ENCODE measurements at regions not wholly inside any gene's neighbourhood (a gene's known extent, or its start where the extent isn't known, plus 50 kb on each side); places are given as distances from the start of the nearest gene placed in this dataset.

DNA sequence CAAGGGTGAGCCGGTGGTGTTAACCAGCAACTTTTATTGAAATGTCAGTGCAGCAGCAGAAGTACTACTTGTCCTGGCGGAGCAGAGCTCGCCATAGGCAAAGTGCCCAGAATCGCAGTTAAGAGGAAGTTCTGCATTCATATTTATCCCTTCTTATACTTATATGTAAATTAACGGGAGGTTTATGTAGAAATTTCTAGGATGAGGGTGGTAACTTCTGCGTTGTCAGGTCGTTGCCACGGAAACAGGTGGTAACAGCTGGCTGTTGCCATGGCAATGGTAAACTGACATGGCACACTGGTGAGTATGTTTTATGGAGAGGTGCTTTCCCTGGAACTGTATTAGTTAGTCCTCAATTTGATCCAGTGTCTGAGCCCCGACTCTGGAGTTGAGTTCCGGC is 2494.9 kb upstream of the PCDH20 start:
- no peak overlapping the region for H3K27ac ChIP-seq
- TF ChIP-seq, protein P1, sequence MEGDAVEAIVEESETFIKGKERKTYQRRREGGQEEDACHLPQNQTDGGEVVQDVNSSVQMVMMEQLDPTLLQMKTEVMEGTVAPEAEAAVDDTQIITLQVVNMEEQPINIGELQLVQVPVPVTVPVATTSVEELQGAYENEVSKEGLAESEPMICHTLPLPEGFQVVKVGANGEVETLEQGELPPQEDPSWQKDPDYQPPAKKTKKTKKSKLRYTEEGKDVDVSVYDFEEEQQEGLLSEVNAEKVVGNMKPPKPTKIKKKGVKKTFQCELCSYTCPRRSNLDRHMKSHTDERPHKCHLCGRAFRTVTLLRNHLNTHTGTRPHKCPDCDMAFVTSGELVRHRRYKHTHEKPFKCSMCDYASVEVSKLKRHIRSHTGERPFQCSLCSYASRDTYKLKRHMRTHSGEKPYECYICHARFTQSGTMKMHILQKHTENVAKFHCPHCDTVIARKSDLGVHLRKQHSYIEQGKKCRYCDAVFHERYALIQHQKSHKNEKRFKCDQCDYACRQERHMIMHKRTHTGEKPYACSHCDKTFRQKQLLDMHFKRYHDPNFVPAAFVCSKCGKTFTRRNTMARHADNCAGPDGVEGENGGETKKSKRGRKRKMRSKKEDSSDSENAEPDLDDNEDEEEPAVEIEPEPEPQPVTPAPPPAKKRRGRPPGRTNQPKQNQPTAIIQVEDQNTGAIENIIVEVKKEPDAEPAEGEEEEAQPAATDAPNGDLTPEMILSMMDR (conservative IDR thresholded peaks at IDR 0.05), result no peak
- no peak for TF ChIP-seq ZFX (IDR thresholded peaks at IDR 0.05)

DNA sequence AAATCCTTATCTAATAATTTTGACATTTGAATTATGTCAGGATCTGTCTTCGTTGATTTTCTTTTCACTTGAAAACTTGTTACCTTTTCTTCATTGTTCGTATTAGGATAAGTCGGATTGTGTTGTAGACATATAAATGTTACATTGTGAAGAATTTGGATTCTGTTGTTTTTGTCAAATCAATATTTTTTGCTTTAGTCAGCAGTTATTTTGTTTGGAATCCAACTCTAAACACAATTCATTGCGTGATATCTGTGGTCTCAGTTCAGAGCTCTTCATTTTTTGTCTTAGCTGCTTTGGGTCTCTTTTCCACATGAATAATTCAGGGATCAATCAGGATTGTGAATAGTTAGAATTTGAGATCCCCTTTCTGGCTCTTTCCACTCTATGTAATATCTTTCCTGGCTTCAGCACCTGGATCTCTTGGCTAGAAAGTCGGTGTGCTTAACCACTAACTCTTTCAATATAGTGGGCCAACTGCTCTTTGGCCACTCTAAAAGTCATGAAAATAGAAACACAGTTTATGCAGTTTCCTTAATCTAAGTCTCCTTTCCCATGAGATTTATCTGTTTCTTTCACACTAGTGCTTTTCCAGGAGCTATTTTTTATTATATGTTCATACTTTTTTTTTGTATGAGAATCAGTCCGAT is 2494.2 kb upstream of the PCDH20 start:
- no peak for TF ChIP-seq ZFX (IDR thresholded peaks at IDR 0.05)
- TF ChIP-seq, protein P1 (conservative IDR thresholded peaks at IDR 0.05), result no peak
- no peak overlapping the region for H3K27ac ChIP-seq

DNA sequence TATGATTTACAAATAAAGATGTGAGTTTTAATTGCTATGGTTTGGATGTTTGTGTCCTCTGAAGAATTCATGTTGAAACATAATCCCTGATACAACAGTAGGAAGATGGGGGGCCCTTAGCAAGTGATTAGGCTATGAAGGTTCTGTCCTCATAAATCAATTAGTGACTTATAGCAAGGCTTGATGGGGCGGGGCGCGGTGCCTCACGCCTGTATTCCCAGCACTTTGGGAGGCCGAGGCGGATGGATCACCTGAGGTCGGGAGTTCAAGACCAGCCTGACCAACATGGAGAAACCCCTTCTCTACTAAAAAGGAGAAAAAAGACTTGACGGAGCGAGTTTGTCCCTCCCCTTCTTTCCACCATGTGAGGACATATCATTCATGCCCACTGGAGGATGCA is 2486.5 kb upstream of the PCDH20 start:
- TF ChIP-seq, protein P1 (conservative IDR thresholded peaks at IDR 0.05), result no peak
- no peak for TF ChIP-seq ZFX (IDR thresholded peaks at IDR 0.05)
- no peak overlapping the region for H3K27ac ChIP-seq

DNA sequence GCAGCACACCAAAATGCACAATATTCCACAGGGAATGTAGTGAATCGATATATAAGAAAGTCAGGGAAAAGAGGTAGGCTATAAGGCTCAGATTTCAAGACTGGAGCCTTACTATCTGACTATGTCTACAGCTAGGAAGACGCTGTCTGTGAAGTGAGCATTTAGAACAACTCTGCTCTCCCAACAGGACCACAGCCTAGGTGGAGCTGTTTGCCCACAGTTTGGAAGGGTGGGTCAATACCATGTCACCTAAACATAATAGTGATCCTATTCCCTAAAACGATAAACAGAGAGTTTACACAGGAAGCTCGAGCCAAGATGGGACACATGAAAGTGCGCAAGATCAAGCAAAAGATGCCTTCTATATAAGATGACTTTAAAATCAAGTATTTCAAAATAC is 2486.0 kb upstream of the PCDH20 start:
- TF ChIP-seq, protein P1 (conservative IDR thresholded peaks at IDR 0.05), result no peak
- no peak for TF ChIP-seq ZFX (IDR thresholded peaks at IDR 0.05)
- H3K27ac ChIP-seq, result no peak overlapping the region

DNA sequence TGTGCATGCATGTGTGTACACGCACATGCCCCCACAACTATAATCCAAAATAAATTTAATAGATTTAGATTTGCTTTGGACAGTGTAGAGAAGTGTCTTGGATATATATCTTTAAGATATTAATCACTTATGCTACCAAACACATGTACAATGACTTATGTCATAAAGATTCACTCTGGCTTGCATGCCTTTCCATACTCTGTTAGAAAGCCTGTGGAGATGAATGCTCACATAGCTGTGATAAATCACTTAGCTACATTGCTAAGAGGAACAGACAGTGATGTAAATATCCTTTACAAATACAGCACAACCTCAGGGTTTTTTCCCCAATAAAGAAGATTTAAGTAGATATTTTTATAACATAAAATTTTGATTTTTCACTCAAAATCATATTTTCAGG is 2484.8 kb upstream of the PCDH20 start:
- no peak for TF ChIP-seq ZFX (IDR thresholded peaks at IDR 0.05)
- TF ChIP-seq, protein P1 (conservative IDR thresholded peaks at IDR 0.05), result no peak

DNA sequence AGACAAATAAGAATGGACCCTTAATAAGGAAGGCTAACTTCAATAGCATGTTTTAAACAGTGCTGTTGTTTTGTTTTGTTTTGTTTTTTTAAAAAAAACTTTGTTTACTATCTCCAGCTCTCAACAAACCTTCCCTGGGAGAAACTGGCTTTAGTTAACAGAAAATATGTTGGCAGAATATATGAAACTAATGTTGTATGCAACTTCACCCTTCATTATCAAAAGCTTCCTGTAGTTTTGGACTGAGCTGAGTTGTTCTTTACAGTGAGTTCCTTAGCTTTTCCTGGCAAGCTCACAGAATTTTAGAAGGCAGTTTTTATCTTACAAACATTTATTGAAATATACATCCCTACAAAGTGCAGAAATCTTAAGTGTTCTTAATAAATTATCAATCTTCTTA is 2480.7 kb upstream of the PCDH20 start:
- TF ChIP-seq, protein P1 (conservative IDR thresholded peaks at IDR 0.05), result no peak
- TF ChIP-seq ZFX (IDR thresholded peaks at IDR 0.05), result no peak
- no peak overlapping the region for H3K27ac ChIP-seq

More for the DNA sequence above, 2484.8 kb upstream of the PCDH20 start:
- no peak overlapping the region for H3K27ac ChIP-seq

DNA sequence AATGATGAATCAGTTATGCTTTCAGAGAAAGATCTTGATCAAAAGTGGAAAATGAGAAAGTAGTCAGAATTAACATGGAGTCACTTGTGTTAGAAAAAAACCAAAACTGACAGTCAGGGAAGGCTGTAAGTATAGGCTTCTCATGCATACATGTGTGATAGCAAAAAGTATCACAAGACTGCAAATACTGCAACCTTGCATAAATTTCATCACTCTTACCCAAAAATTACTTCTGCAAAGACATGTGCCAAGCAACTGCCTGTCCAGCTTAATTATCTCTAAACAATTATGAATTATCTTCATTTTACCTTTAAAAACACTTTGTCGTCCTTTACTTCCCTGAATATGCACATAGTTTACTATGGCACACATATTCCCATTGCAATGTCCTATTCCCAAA is 2466.4 kb upstream of the PCDH20 start:
- no peak for TF ChIP-seq ZFX (IDR thresholded peaks at IDR 0.05)
- TF ChIP-seq, protein P1 (conservative IDR thresholded peaks at IDR 0.05), result no peak
- H3K27ac ChIP-seq, result no peak overlapping the region

Data from C4-2B (cell line).